ENCODE measurements at regions not wholly inside any gene's neighbourhood (a gene's known extent, or its start where the extent isn't known, plus 50 kb on each side); places are given as distances from the start of the nearest gene placed in this dataset.

DNA sequence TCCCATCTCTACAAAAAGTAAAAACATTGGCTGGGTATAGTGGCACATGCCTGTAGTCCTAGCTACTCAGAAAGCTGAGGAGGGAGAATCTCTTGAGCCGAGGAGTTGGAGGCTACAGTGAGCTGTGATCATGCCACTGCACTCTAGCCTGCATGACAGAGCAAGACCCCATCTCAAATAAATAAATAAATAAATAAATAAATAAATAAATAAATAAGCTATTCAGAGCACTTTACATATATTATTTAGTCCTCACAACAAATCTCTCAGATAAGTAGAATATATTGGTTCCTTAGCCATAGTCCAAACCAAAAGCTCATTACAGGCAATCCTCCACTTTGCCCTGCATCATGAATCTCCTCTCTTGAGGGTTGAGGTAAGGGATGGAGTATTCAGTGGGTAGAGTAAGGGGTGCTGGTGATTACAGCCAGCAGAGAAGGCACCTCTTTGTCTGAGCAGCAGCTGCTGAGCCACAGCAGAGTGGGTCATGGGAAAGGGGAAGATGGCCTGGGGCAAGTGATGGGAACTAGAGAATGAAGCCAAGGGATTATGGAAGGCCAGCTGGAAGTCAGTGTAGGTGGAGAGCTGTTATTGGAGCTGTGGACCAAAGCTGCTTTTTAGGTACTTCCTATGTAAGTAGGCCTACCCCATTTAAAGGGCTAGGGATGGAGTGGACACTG is 115.5 kb upstream of the ZNF644 start:
- in situ Hi-C loops (cut with HindIII; ENCODE audit: low sequenced_read_pairs): no loop called here
- H3K4me3 ChIP-seq (ENCODE audit: low read depth, low read length): no peak overlapping the region
- no peak for DNase-seq (ENCODE audit: low read depth)
- no peak for TF ChIP-seq CTCF (IDR thresholded peaks at IDR 0.05; ENCODE audit: low read depth, low read length, missing control alignments)

DNA sequence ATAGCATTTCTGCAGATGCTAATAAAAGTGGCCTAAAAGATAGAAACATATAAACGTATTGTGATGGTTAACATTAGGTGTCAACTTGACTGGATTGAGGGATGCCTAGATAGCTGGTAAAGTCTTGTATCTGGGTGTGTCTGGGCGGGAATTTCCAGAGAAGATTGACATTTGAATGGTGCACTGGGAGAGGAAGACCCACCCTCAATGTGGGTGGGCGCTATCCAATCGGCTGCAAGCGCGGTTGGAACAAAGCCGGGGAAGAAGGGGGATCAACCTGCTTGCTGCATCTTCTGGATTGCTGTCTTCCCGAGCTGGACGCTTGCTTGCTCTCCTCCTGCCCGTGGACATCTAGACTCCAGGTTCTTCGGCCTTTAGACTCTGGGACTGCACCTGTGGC is 114.0 kb upstream of the ZNF644 start:
- H3K4me3 ChIP-seq (ENCODE audit: low read depth, low read length): no peak overlapping the region
- in situ Hi-C loops (cut with HindIII; ENCODE audit: low sequenced_read_pairs): no loop called here
- TF ChIP-seq CTCF (IDR thresholded peaks at IDR 0.05; ENCODE audit: low read depth, low read length, missing control alignments): no peak
- no peak for DNase-seq (ENCODE audit: low read depth)

GRCh38 chr1:91133248-91133647 is 111.4 kb upstream of the ZNF644 start:
- no peak for TF ChIP-seq CTCF (IDR thresholded peaks at IDR 0.05; ENCODE audit: low read depth, low read length, missing control alignments)
- in situ Hi-C loops (cut with HindIII; ENCODE audit: low sequenced_read_pairs): no loop called here

DNA sequence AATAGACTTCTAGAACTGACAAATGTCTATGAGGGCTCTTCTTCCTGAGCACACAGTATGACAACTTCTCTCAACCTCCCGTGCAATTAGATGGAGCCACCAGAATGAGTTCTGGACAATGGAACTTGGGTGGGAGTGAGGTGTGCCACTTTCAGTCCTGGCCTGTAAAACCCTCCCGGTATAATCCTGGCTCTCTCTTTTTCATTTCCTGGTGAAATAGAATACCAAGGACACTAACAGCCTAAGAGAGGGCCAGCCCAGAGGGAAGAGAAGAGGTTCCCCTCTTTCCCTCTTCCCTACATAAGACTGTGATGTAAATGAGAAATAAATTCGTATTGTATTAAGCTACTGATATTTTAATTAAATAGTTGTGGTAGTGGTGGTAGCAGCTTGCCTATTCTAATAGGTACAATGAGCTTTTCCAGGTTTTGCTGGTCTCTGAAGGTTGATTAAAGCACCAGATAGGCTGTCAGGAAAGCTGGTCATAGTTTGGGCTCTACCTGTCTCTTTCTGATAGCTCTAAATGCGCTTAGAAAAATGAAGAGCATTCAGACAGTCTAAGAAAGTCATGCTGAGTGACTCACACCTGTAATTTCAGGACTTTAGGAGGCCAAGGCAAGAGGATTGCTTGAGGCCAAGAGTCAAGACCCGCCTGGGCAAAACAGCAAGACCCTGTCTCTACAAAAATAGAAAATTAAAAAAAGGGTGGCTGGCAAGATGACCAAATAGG is 108.6 kb upstream of the ZNF644 start:
- TF ChIP-seq CTCF (IDR thresholded peaks at IDR 0.05; ENCODE audit: low read depth, low read length, missing control alignments): no peak
- no peak for DNase-seq (ENCODE audit: low read depth)
- in situ Hi-C loops (cut with HindIII; ENCODE audit: low sequenced_read_pairs): no loop called here
- H3K4me3 ChIP-seq (ENCODE audit: low read depth, low read length): no peak overlapping the region

More at GRCh38 chr1:91133248-91133647, 111.4 kb upstream of the ZNF644 start:
- DNase-seq (ENCODE audit: low read depth): no peak
- H3K4me3 ChIP-seq (ENCODE audit: low read depth, low read length): no peak overlapping the region

- DNase-seq (ENCODE audit: low read depth): no peak
These were observed 107.6 kb upstream of the ZNF644 start for GRCh38 chr1:91129458-91129857.

GRCh38 chr1:91129017-91129416 is 107.2 kb upstream of the ZNF644 start:
- in situ Hi-C loops (cut with HindIII; ENCODE audit: low sequenced_read_pairs): no loop called here

More at GRCh38 chr1:91129458-91129857, 107.6 kb upstream of the ZNF644 start:
- H3K4me3 ChIP-seq (ENCODE audit: low read depth, low read length): no peak overlapping the region
- TF ChIP-seq CTCF (IDR thresholded peaks at IDR 0.05; ENCODE audit: low read depth, low read length, missing control alignments): no peak
- in situ Hi-C loops (cut with HindIII; ENCODE audit: low sequenced_read_pairs): no loop called here

More at GRCh38 chr1:91129017-91129416, 107.2 kb upstream of the ZNF644 start:
- TF ChIP-seq CTCF (IDR thresholded peaks at IDR 0.05; ENCODE audit: low read depth, low read length, missing control alignments): no peak
- no peak overlapping the region for H3K4me3 ChIP-seq (ENCODE audit: low read depth, low read length)
- DNase-seq (ENCODE audit: low read depth): no peak
